Lung (tissue), 11 donors: ENCODE measurements at regions not wholly inside any gene's neighbourhood (a gene's known extent, or its start where the extent isn't known, plus 50 kb on each side); places are given as distances from the start of the nearest gene placed in this dataset.

Experiments
- ATAC-seq: fragments of 200-7000 bp; cut with Tn5 transposase; one replicate; pipeline ENCODE4 v1.9.1; 2020; ENCODE audit warnings: moderate number of reproducible peaks; ENCODE audit not compliant: insufficient read depth, low FRiP score
- DNase-seq, 3 donors: peaks; one replicate each; pipeline ENCODE4 v3.0.0-alpha.2; 2013 to 2017
- H3K27ac ChIP-seq, 2 donors: one replicate each; pipeline ENCODE4 v1.5.1; 2013; ENCODE audit warnings: mild to moderate bottlenecking in 2 of 2, moderate library complexity in 2 of 2, control low read depth in 1 of 2, inconsistent platforms in 1 of 2, low read depth in 1 of 2, low read length in 1 of 2
- H3K27me3 ChIP-seq, 3 donors: one replicate each; pipeline ENCODE4 v1.5.1; 2013; ENCODE audit warnings: low read length in 2 of 3; ENCODE audit not compliant: control insufficient read depth in 3 of 3, insufficient read depth in 3 of 3
- H3K36me3 ChIP-seq, 4 donors: one replicate each; pipeline ENCODE4 v1.5.1; 2013; ENCODE audit warnings: low read length in 4 of 4, mild to moderate bottlenecking in 1 of 4, moderate library complexity in 1 of 4; ENCODE audit not compliant: control insufficient read depth in 4 of 4, insufficient read depth in 4 of 4
- H3K4me1 ChIP-seq, 5 donors: one replicate each; pipeline ENCODE4 v1.5.1; 2013; ENCODE audit warnings: low read length in 5 of 5, mild to moderate bottlenecking in 2 of 5, moderate library complexity in 1 of 5; ENCODE audit not compliant: control insufficient read depth in 5 of 5, insufficient read depth in 5 of 5
- H3K4me3 ChIP-seq: one replicate; pipeline ENCODE4 v1.5.1; 2013; ENCODE audit warnings: mild to moderate bottlenecking, control low read depth, moderate library complexity
- H3K9ac ChIP-seq, 2 donors: one replicate each; pipeline ENCODE4 v1.5.1; 2013; ENCODE audit warnings: low read length in 2 of 2, control low read depth in 1 of 2; ENCODE audit not compliant: insufficient read depth in 1 of 2
- H3K9me3 ChIP-seq, 4 donors: one replicate each; pipeline ENCODE4 v1.5.1; 2013; ENCODE audit warnings: low read length in 3 of 4, mild to moderate bottlenecking in 1 of 4, moderate library complexity in 1 of 4; ENCODE audit not compliant: control insufficient read depth in 4 of 4, insufficient read depth in 3 of 4
- CTCF ChIP-seq: IDR thresholded peaks from 2 replicates; pipeline ENCODE4 v1.5.1; 2012; ENCODE audit warnings: mild to moderate bottlenecking; ENCODE audit errors: control extremely low read depth, extremely low read depth
- WGBS, 2 donors: extraction: QIAGEN DNeasy Blood & Tissue Kit; methylation state at CpG; one replicate each; pipeline ENCODE4 v1.1.7; 2013; 5-methylcytosine and 5-hydroxymethylcytosine counted together
- donor health status: control.
- donor health status: control.
- donor health status: Bipolar disorder and iron deficiency.
- donor health status: healthy.
- donor health status: DM: yes; HTN: yes; CAD: no.

GRCh38 chrX:115902995-115903394, 267.5 kb upstream of the AGTR2 start:
- Histone ChIP-seq H3K36me3 (no peaks in the 10 kb centered on the region), H3K9me3 (peaks cover 0 to 13% (median 0%) of the 10 kb centered on the region in 4 donors), H3K4me1 (no peaks in the 10 kb centered on the region), H3K27me3 (peaks cover 0 to 38% (median 28%) of the 10 kb centered on the region in 3 donors), H3K27ac (no peak overlapping the region), H3K9ac (no peak overlapping the region), H3K4me3 (no peak overlapping the region)
- ATAC-seq (no peak), DNase-seq (no peak)
- 87 to 100% methylated on average over 7 of the region's 7 CpGs for WGBS, 2 donors
- TF ChIP-seq CTCF: no peak

GRCh38 chrX:115906276-115906675, 264.3 kb upstream of the AGTR2 start:
- Histone ChIP-seq H3K9ac (no peak overlapping the region), H3K9me3 (peaks cover 0 to 10% (median 0%) of the 10 kb centered on the region in 4 donors), H3K4me1 (no peaks in the 10 kb centered on the region), H3K4me3 (no peak overlapping the region), H3K36me3 (no peaks in the 10 kb centered on the region), H3K27ac (no peak overlapping the region), H3K27me3 (peaks cover 0 to 50% (median 36%) of the 10 kb centered on the region in 3 donors)
- DNase-seq (no peak), ATAC-seq (no peak)
- no peak for TF ChIP-seq CTCF
- WGBS, 2 donors: 88% methylated on average over 2 of the region's 2 CpGs

GRCh38 chrX:115906881-115907280, 263.7 kb upstream of the AGTR2 start:
- no peaks in the 10 kb centered on the region for H3K36me3 ChIP-seq
- DNase-seq: no peak
- ATAC-seq: no peak
- no peak overlapping the region for H3K9ac ChIP-seq
- H3K4me3 ChIP-seq: no peak overlapping the region
- no peak for TF ChIP-seq CTCF
- H3K4me1 ChIP-seq: no peaks in the 10 kb centered on the region
- peaks cover 0 to 10% (median 0%) of the 10 kb centered on the region in 4 donors for H3K9me3 ChIP-seq
- 83 to 100% methylated on average over 3 of the region's 3 CpGs for WGBS, 2 donors
- H3K27ac ChIP-seq: no peak overlapping the region
- H3K27me3 ChIP-seq: peaks cover 0 to 56% (median 36%) of the 10 kb centered on the region in 3 donors

GRCh38 chrX:115909017-115909416, 261.5 kb upstream of the AGTR2 start:
- DNase-seq (no peak), ATAC-seq (no peak)
- Histone ChIP-seq H3K9ac (no peak overlapping the region), H3K36me3 (no peaks in the 10 kb centered on the region), H3K27me3 (peaks cover 0 to 59% (median 28%) of the 10 kb centered on the region in 3 donors), H3K4me1 (no peaks in the 10 kb centered on the region), H3K4me3 (no peak overlapping the region), H3K9me3 (peaks cover 0 to 3% (median 0%) of the 10 kb centered on the region in 4 donors), H3K27ac (no peak overlapping the region)
- WGBS, 2 donors: 78 to 88% methylated on average over 4 of the region's 4 CpGs
- TF ChIP-seq CTCF: no peak
